GM12892 (cell line): ENCODE measurements at regions not wholly inside any gene's neighbourhood (a gene's known extent, or its start where the extent isn't known, plus 50 kb on each side); places are given as distances from the start of the nearest gene placed in this dataset.

ENCODE experiments used
- POLR2A ChIP-seq: IDR thresholded peaks from 2 replicates; pipeline ENCODE4 v1.6.1; 2011; ENCODE audit warnings: low read depth, low read length, control low read depth
- TAF1 ChIP-seq: IDR thresholded peaks from 2 replicates; pipeline ENCODE4 v1.6.1; 2011; ENCODE audit warnings: low read depth, mild to moderate bottlenecking, control low read depth, low read length, borderline replicate concordance

- TF ChIP-seq TAF1, result no peak
- TF ChIP-seq POLR2A, result no peak
These were observed 458.2 kb downstream of the FRK start for GRCh38 chr6:115602466-115602865.
